NCI-H1092 treated with DMSO at 0.1 percent for 48 hours (cell line): ENCODE measurements at regions not wholly inside any gene's neighbourhood (a gene's known extent, or its start where the extent isn't known, plus 50 kb on each side); places are given as distances from the start of the nearest gene placed in this dataset.

ENCODE experiments used
- DNase-seq: peaks from one replicate; lab custom pipeline; 2025; lab: John Stamatoyannopoulos, UW

GRCh38 chr12:124188561-124189405 is 106.1 kb upstream of the RFLNA start:
- DNase-seq = peak; percentile 74

- no peak for DNase-seq
These were observed 104.4 kb upstream of the RFLNA start for GRCh38 chr12:124190312-124191023.

- DNase-seq = no peak
These were observed 103.9 kb upstream of the RFLNA start for GRCh38 chr12:124191024-124191359.

GRCh38 chr12:124191966-124192365 is 102.9 kb upstream of the RFLNA start:
- DNase-seq = no peak

- no peak for DNase-seq
These were observed 100.5 kb upstream of the RFLNA start for GRCh38 chr12:124194264-124194892.

- DNase-seq = no peak
These were observed 99.9 kb upstream of the RFLNA start for GRCh38 chr12:124194893-124195566.

GRCh38 chr12:124195567-124195942 is 99.3 kb upstream of the RFLNA start:
- no peak for DNase-seq

- DNase-seq = no peak
These were observed 98.7 kb upstream of the RFLNA start for GRCh38 chr12:124196236-124196635.

- no peak for DNase-seq
These were observed 93.6 kb upstream of the RFLNA start for GRCh38 chr12:124201248-124201647.

GRCh38 chr12:124203176-124203575 is 91.7 kb upstream of the RFLNA start:
- no peak for DNase-seq

GRCh38 chr12:124205405-124205804 is 89.5 kb upstream of the RFLNA start:
- no peak for DNase-seq

- no peak for DNase-seq
These were observed 87.8 kb upstream of the RFLNA start for GRCh38 chr12:124207049-124207448.

GRCh38 chr12:124207617-124208016 is 87.3 kb upstream of the RFLNA start:
- no peak for DNase-seq

GRCh38 chr12:124208489-124208888 is 86.4 kb upstream of the RFLNA start:
- DNase-seq = no peak

- DNase-seq = no peak
These were observed 83.8 kb upstream of the RFLNA start for GRCh38 chr12:124210991-124211577.

GRCh38 chr12:124211753-124212152 is 83.1 kb upstream of the RFLNA start:
- DNase-seq = no peak

GRCh38 chr12:124213666-124214347 is 81.1 kb upstream of the RFLNA start:
- no peak for DNase-seq

- no peak for DNase-seq
These were observed 80.3 kb upstream of the RFLNA start for GRCh38 chr12:124214574-124214973.

- no peak for DNase-seq
These were observed 77.9 kb upstream of the RFLNA start for GRCh38 chr12:124216966-124217365.

- peak; percentile 14 for DNase-seq
These were observed 77.2 kb upstream of the RFLNA start for GRCh38 chr12:124217508-124218242.

GRCh38 chr12:124218243-124218560 is 76.7 kb upstream of the RFLNA start:
- no peak for DNase-seq
